GM12878 (cell line): ENCODE measurements at regions not wholly inside any gene's neighbourhood (a gene's known extent, or its start where the extent isn't known, plus 50 kb on each side); places are given as distances from the start of the nearest gene placed in this dataset.

Experiments
- ATAC-seq: fragments of 200-7000 bp; cut with Tn5 transposase; 3 replicates; pipeline ENCODE4 v1.9.1; 2020; ENCODE audit warnings: mild to moderate bottlenecking, moderate library complexity
- BruUV-seq: library from RNA; stranded (reverse); fragments of 400-500 nt; replicated peaks from 2 replicates; lab custom pipeline; 2021; lab: Mats Ljungman, UMichigan
- CTCF ChIA-PET: fragments of 300-600 bp; sonication (Branson Sonifier 250); formaldehyde crosslinking; extraction: SDS; loops from one replicate; lab custom pipeline; 2021; ENCODE audit warnings: inconsistent platforms; lab: Yijun Ruan, JAX
- POLR2A ChIA-PET: fragments of 350-600 bp; formaldehyde crosslinking; extraction: SDS; loops from one replicate; lab custom pipeline; 2021; ENCODE audit warnings: inconsistent platforms; lab: Charles Lee
- RAD21 ChIA-PET: fragments of 300-600 bp; sonication (Branson Sonifier 250); formaldehyde crosslinking; loops from one replicate; lab custom pipeline; 2023; ENCODE audit warnings: antibody characterized with exemption; ENCODE audit not compliant: unreplicated experiment; lab: Charles Lee
- SMC1A ChIA-PET: fragments of 300-600 bp; sonication (Branson Sonifier 250); formaldehyde crosslinking; loops from one replicate; lab custom pipeline; 2023; ENCODE audit not compliant: unreplicated experiment, uncharacterized antibody; lab: Charles Lee
- DNase-seq: peaks from one replicate; pipeline ENCODE4 v3.0.0-alpha.2; 2011; ENCODE audit warnings: low read depth, low spot score
- FAIRE-seq: peaks from 3 replicates; lab custom pipeline; 2011; peaks lifted over from hg19 to GRCh38; lab: Jason Lieb, UNC
- H2AFZ ChIP-seq: 2 replicates; pipeline ENCODE4 v1.6.0; 2011; ENCODE audit warnings: low read depth, low read length, control low read depth; ENCODE audit not compliant: control insufficient read depth
- H3K27ac ChIP-seq: 2 replicates; pipeline ENCODE4 v1.5.1; 2011; ENCODE audit warnings: control low read depth; ENCODE audit not compliant: control insufficient read depth, insufficient read depth
- H3K27me3 ChIP-seq, 2 experiments: replicated peaks in 1 of 2; 2 replicates each; pipeline versions ENCODE4 v1.6.0 to v1.6.1; 2011; ENCODE audit warnings: low read length in 1 of 2; ENCODE audit not compliant: control insufficient read depth in 2 of 2, insufficient read depth in 2 of 2
- H3K36me3 ChIP-seq, 2 experiments: 2 replicates each; pipeline ENCODE4 v1.5.1; 2011; ENCODE audit warnings: low read length in 1 of 2; ENCODE audit not compliant: control insufficient read depth in 2 of 2, insufficient read depth in 2 of 2
- H3K4me1 ChIP-seq: 2 replicates; pipeline ENCODE4 v1.6.1; 2011; ENCODE audit warnings: mild to moderate bottlenecking, low read length, moderate library complexity, mixed read lengths; ENCODE audit not compliant: control insufficient read depth, insufficient read depth
- H3K4me2 ChIP-seq: 2 replicates; pipeline ENCODE4 v1.6.0; 2011; ENCODE audit warnings: control low read depth; ENCODE audit not compliant: control insufficient read depth, insufficient read depth
- H3K4me3 ChIP-seq: fragments of 200-600 bp; sonication (generic); 2 replicates; pipeline ENCODE4 v1.5.1; 2016
- H3K79me2 ChIP-seq: 2 replicates; pipeline ENCODE4 v1.6.0; 2011; ENCODE audit warnings: low read length; ENCODE audit not compliant: control insufficient read depth, insufficient read depth
- H3K9ac ChIP-seq: 2 replicates; pipeline ENCODE4 v1.8.0; 2011; ENCODE audit warnings: low read length, control low read depth, mixed read lengths; ENCODE audit not compliant: control insufficient read depth, insufficient read depth
- H3K9me3 ChIP-seq: replicated peaks from 3 replicates; pipeline ENCODE4 v1.5.1; 2011; ENCODE audit warnings: mild to moderate bottlenecking, low read length; ENCODE audit not compliant: control insufficient read depth, insufficient read depth
- H4K20me1 ChIP-seq: 2 replicates; pipeline ENCODE4 v1.6.0; 2011; ENCODE audit not compliant: control insufficient read depth, insufficient read depth
- BRCA1 ChIP-seq: IDR thresholded peaks from 2 replicates; pipeline ENCODE4 v1.6.1; 2011; ENCODE audit warnings: low read depth, low read length, improper control_type of control experiment
- ZBTB40 ChIP-seq: fragments of 450-650 bp; IDR thresholded peaks from 2 replicates; pipeline ENCODE4 v1.6.1; 2016; ENCODE audit warnings: mild to moderate bottlenecking, moderate library complexity, borderline replicate concordance
- WGBS: methylation state at CpG from one replicate; pipeline ENCODE4 v1.1.6; 2016; ENCODE audit warnings: low lambda C conversion rate; ENCODE audit not compliant: insufficient replicate concordance, insufficient coverage; ENCODE audit errors: missing lambda C conversion rate; 5-methylcytosine and 5-hydroxymethylcytosine counted together
- in situ Hi-C: fragments of 300-500 bp; cut with MboI; formaldehyde crosslinking; loops from 9 replicates; pipeline ENCODE4 v1.14.3; 2018; ENCODE audit warnings: mixed read lengths
- intact Hi-C: fragments of 100-400 bp; cut with micrococcal nuclease; formaldehyde crosslinking; loops from one replicate; pipeline ENCODE4 v1.14.2; 2022; ENCODE audit not compliant: unreplicated experiment

- Histone ChIP-seq H2AFZ (no peak overlapping the region), H3K9ac (no peak overlapping the region), H3K4me1 (no peaks in the 10 kb centered on the region), H3K27me3 (no peaks in the 10 kb centered on the region), H3K27ac (no peak overlapping the region), H3K36me3 (no peaks in the 10 kb centered on the region), H3K9me3 (no peaks in the 10 kb centered on the region), H4K20me1 (no peaks in the 10 kb centered on the region), H3K4me2 (no peak overlapping the region), H3K4me3 (no peak overlapping the region), H3K79me2 (no peaks in the 10 kb centered on the region)
- no peak for FAIRE-seq
- POLR2A ChIA-PET = no interaction called here
- DNase-seq = no peak
- TF ChIP-seq ZBTB40 (peak; percentile 64), BRCA1 (no peak)
- intact Hi-C loops = no loop called here
- CTCF ChIA-PET = no interaction called here
- in situ Hi-C loops = no loop called here
- SMC1A ChIA-PET = no interaction called here
- no TSS peak for BruUV-seq
- WGBS = 30% methylated on average over 6 of the region's 6 CpGs
- RAD21 ChIA-PET = no interaction called here
- no peak for ATAC-seq
Observed at GRCh38 chr20:46830886-46831632, 63.6 kb upstream of the EYA2 start.
